ENCODE measurements at regions not wholly inside any gene's neighbourhood (a gene's known extent, or its start where the extent isn't known, plus 50 kb on each side); places are given as distances from the start of the nearest gene placed in this dataset.
A peak's percentile ranks its signal among the peaks of the same experiment; 100 is the strongest.

- no peak for DNase-seq (ENCODE audit: low spot score)
These were observed 152.5 kb downstream of the CEBPB start for GRCh38 chr20:50343125-50343489.

- no peak for DNase-seq (ENCODE audit: low spot score)
These were observed 153.0 kb downstream of the CEBPB start for GRCh38 chr20:50343490-50344179.

GRCh38 chr20:50344232-50345071 lies 153.8 kb downstream of the CEBPB start:
- no peak for DNase-seq (ENCODE audit: low spot score)

GRCh38 chr20:50345712-50346373 lies 155.2 kb downstream of the CEBPB start:
- no peak for DNase-seq (ENCODE audit: low spot score)

- DNase-seq (ENCODE audit: low spot score) = peak; percentile 79
These were observed 156.0 kb downstream of the CEBPB start for GRCh38 chr20:50346374-50347283.

GRCh38 chr20:50347284-50348063 lies 156.8 kb downstream of the CEBPB start:
- DNase-seq (ENCODE audit: low spot score) = no peak

GRCh38 chr20:50348096-50348495 lies 157.5 kb downstream of the CEBPB start:
- no peak for DNase-seq (ENCODE audit: low spot score)

- DNase-seq (ENCODE audit: low spot score) = no peak
These were observed 159.5 kb upstream of the PTPN1 start for GRCh38 chr20:50350510-50351249.

GRCh38 chr20:50351541-50351940 lies 158.6 kb upstream of the PTPN1 start:
- DNase-seq (ENCODE audit: low spot score) = no peak

GRCh38 chr20:50353289-50353961 lies 156.8 kb upstream of the PTPN1 start:
- DNase-seq (ENCODE audit: low spot score) = no peak

- no peak for DNase-seq (ENCODE audit: low spot score)
These were observed 155.2 kb upstream of the PTPN1 start for GRCh38 chr20:50354721-50355589.

GRCh38 chr20:50355590-50356524 lies 154.3 kb upstream of the PTPN1 start:
- no peak for DNase-seq (ENCODE audit: low spot score)

- no peak for DNase-seq (ENCODE audit: low spot score)
These were observed 153.7 kb upstream of the PTPN1 start for GRCh38 chr20:50356525-50356885.

- DNase-seq (ENCODE audit: low spot score) = no peak
These were observed 153.0 kb upstream of the PTPN1 start for GRCh38 chr20:50356962-50357782.

- no peak for DNase-seq (ENCODE audit: low spot score)
These were observed 152.4 kb upstream of the PTPN1 start for GRCh38 chr20:50357783-50358161.

- DNase-seq (ENCODE audit: low spot score) = no peak
These were observed 152.0 kb upstream of the PTPN1 start for GRCh38 chr20:50358166-50358565.

- no peak for DNase-seq (ENCODE audit: low spot score)
These were observed 151.2 kb upstream of the PTPN1 start for GRCh38 chr20:50358971-50359370.

Measured in AG08395 (cell line).